LNCAP (cell line): ENCODE measurements at regions not wholly inside any gene's neighbourhood (a gene's known extent, or its start where the extent isn't known, plus 50 kb on each side); places are given as distances from the start of the nearest gene placed in this dataset.

Experiments
- CTCF ChIP-seq: fragments of 450-650 bp; IDR thresholded peaks from 2 replicates; pipeline ENCODE4 v1.5.1; 2017; ENCODE audit warnings: mild to moderate bottlenecking

GRCh38 chr2:129464631-129465030 is 514.8 kb upstream of the RAB6C start:
- TF ChIP-seq CTCF, result no peak

DNA sequence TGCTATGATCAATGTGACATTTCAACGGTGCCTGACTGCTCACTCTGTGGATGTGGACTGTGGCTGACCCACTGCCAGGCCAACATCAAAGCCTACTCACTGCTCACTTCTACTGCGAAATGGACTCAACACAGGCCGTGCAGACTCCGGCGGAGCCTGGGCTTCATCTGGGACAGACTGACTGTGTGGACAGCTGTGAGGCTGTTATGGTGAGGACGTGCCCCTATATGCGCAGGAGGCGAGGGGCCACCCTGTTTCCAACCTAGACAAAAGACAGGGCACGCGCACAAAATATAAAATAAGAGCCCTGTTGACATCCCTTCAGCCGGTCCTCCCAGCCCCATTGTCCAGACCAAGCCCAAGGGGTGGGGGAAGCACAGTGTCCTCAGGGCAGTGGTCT is 514.4 kb upstream of the RAB6C start:
- no peak for TF ChIP-seq CTCF

- TF ChIP-seq CTCF, result no peak
Measured at GRCh38 chr2:129466389-129466788, 513.1 kb upstream of the RAB6C start.

DNA sequence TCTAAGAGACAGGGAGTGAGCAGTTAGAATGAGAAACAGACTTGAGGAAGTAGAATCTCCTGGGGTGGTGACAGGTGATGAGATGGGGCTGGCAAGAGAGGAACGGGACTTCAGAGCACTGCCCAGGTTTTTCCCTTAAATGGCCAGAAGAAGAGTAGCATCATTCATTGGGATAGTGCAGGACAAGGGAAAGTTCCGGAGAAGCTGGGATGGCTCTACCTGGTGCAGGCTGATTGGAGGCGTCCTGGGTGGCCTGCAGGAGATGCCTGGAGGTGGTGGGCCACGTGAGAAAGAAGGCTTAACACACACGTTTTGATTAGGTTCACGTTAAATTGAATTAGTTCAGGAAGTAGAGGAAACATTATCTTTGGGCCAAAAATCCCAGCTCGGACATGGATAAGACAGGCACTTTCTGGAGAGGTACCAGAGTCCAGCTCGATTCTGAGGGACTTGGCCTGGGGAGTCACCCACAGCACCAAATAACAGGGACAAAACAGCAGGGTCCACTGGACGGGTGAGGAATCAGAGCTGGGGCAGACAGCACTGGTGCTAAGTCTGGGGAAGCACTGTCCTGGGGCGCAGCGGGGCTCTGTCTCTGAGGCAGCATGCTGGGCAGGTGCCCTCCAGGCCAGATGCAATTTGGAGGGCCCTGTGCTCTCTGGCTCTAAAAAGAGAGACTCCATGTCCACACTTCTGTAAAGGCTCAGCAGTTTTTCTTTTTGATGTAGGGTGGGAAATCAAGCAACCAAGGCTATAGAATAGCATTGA is 512.3 kb upstream of the RAB6C start:
- no peak for TF ChIP-seq CTCF

- no peak for TF ChIP-seq CTCF
Measured at GRCh38 chr2:129467941-129468340, 511.5 kb upstream of the RAB6C start.

DNA sequence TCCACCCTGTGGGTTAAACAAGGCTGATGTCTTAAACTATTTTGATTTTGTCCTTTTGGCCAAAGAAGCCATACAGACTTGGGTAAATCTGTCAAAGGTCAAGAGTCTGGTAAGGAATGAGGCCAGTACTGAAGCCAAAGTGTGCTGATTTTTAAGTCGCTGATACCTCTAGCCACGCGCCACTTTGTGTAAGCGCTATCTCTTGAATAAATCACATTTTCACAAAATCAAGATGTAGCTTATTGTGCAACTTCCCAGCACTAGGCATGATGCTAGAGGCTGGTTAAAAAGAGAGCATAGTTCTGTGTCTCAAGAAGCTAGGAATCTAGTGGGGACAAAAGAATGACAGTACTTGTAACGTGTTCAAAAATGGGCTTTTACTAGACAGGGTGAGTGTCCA is 510.6 kb upstream of the RAB6C start:
- TF ChIP-seq CTCF, result no peak

- no peak for TF ChIP-seq CTCF
Measured at GRCh38 chr2:129469389-129469788, 510.1 kb upstream of the RAB6C start.

DNA sequence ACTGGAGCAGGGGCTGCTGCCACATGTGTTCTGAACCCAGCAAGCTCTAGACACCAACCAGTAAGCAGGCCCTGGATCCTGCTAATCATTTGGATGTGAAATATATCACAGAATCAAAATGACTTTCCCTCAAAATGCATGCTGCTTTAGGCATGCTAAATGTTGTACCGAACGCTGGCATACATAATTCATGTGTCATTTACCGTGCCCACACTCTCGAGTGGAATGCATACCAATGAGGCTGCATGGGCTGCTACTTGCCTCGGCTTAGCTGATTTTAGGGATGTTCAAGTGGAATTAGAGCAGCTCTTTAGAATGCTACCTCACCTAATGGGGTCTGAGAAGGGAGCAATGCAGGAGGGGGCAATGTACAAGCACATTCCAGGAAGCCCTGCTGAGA is 509.6 kb upstream of the RAB6C start:
- no peak for TF ChIP-seq CTCF
